ENCODE measurements at regions not wholly inside any gene's neighbourhood (a gene's known extent, or its start where the extent isn't known, plus 50 kb on each side); places are given as distances from the start of the nearest gene placed in this dataset.

GRCh38 chr6:14694308-14694707, 551.6 kb upstream of the JARID2 start:
- Histone ChIP-seq H3K4me1 (ENCODE audit: insufficient read depth, low read length) (peaks cover 4% of the 10 kb centered on the region; the same call in 1 of the 2 replicates), H3K9me3 (ENCODE audit: insufficient read depth, low read depth, low read length) (no peaks in the 10 kb centered on the region), H3K9ac (ENCODE audit: low read depth, low read length) (no peak overlapping the region), H3K36me3 (ENCODE audit: insufficient read depth, low read length) (no peaks in the 10 kb centered on the region), H3K27ac (ENCODE audit: low read depth, low read length) (no peak overlapping the region), H3K4me3 (ENCODE audit: low read length) (no peak overlapping the region), H3K27me3 (ENCODE audit: insufficient read depth, low read length) (no peaks in the 10 kb centered on the region)
- no CpG with 5 or more reads among the region's 1 CpG for WGBS

GRCh38 chr6:14695579-14695978, 550.3 kb upstream of the JARID2 start:
- Histone ChIP-seq H3K9me3 (ENCODE audit: insufficient read depth, low read depth, low read length) (no peaks in the 10 kb centered on the region; the same call in 1 of the 2 replicates), H3K27me3 (ENCODE audit: insufficient read depth, low read length) (no peaks in the 10 kb centered on the region), H3K36me3 (ENCODE audit: insufficient read depth, low read length) (no peaks in the 10 kb centered on the region), H3K9ac (ENCODE audit: low read depth, low read length) (no peak overlapping the region), H3K4me3 (ENCODE audit: low read length) (no peak overlapping the region), H3K4me1 (ENCODE audit: insufficient read depth, low read length) (peaks cover 4% of the 10 kb centered on the region; the same call in 1 of the 2 replicates), H3K27ac (ENCODE audit: low read depth, low read length) (no peak overlapping the region)
- 81% methylated on average over 6 of the region's 6 CpGs for WGBS

GRCh38 chr6:14696367-14696766, 549.5 kb upstream of the JARID2 start:
- 95% methylated on average over 4 of the region's 4 CpGs for WGBS
- H3K27me3 ChIP-seq (ENCODE audit: insufficient read depth, low read length) = no peaks in the 10 kb centered on the region
- H3K9me3 ChIP-seq (ENCODE audit: insufficient read depth, low read depth, low read length) = no peaks in the 10 kb centered on the region; the same call in 1 of the 2 replicates
- no peak overlapping the region for H3K27ac ChIP-seq (ENCODE audit: low read depth, low read length)
- no peaks in the 10 kb centered on the region for H3K36me3 ChIP-seq (ENCODE audit: insufficient read depth, low read length)
- no peak overlapping the region for H3K9ac ChIP-seq (ENCODE audit: low read depth, low read length)
- no peak overlapping the region for H3K4me3 ChIP-seq (ENCODE audit: low read length)
- H3K4me1 ChIP-seq (ENCODE audit: insufficient read depth, low read length) = peaks cover 4% of the 10 kb centered on the region; the same call in 1 of the 2 replicates

GRCh38 chr6:14697427-14697826, 548.4 kb upstream of the JARID2 start:
- no peak overlapping the region for H3K9ac ChIP-seq (ENCODE audit: low read depth, low read length)
- 100% methylated on average over 2 of the region's 2 CpGs for WGBS
- H3K36me3 ChIP-seq (ENCODE audit: insufficient read depth, low read length) = no peaks in the 10 kb centered on the region
- H3K4me3 ChIP-seq (ENCODE audit: low read length) = no peak overlapping the region
- H3K9me3 ChIP-seq (ENCODE audit: insufficient read depth, low read depth, low read length) = no peaks in the 10 kb centered on the region; the same call in 1 of the 2 replicates
- peaks cover 4% of the 10 kb centered on the region; the same call in 1 of the 2 replicates for H3K4me1 ChIP-seq (ENCODE audit: insufficient read depth, low read length)
- H3K27ac ChIP-seq (ENCODE audit: low read depth, low read length) = no peak overlapping the region
- H3K27me3 ChIP-seq (ENCODE audit: insufficient read depth, low read length) = no peaks in the 10 kb centered on the region

GRCh38 chr6:14699803-14700601, 545.9 kb upstream of the JARID2 start:
- Histone ChIP-seq H3K27ac (ENCODE audit: low read depth, low read length) (no peak overlapping the region), H3K9ac (ENCODE audit: low read depth, low read length) (no peak overlapping the region), H3K27me3 (ENCODE audit: insufficient read depth, low read length) (no peaks in the 10 kb centered on the region), H3K36me3 (ENCODE audit: insufficient read depth, low read length) (no peaks in the 10 kb centered on the region), H3K4me3 (ENCODE audit: low read length) (no peak overlapping the region), H3K9me3 (ENCODE audit: insufficient read depth, low read depth, low read length) (no peaks in the 10 kb centered on the region; the same call in 1 of the 2 replicates), H3K4me1 (ENCODE audit: insufficient read depth, low read length) (peaks cover 4% of the 10 kb centered on the region; the same call in 1 of the 2 replicates)
- WGBS = 92% methylated on average over 8 of the region's 8 CpGs

GRCh38 chr6:14701946-14702345, 543.9 kb upstream of the JARID2 start:
- H3K9ac ChIP-seq (ENCODE audit: low read depth, low read length) = no peak overlapping the region
- H3K9me3 ChIP-seq (ENCODE audit: insufficient read depth, low read depth, low read length) = no peaks in the 10 kb centered on the region; the same call in 1 of the 2 replicates
- WGBS = 88% methylated on average over 4 of the region's 4 CpGs
- no peak overlapping the region for H3K4me3 ChIP-seq (ENCODE audit: low read length)
- no peaks in the 10 kb centered on the region for H3K27me3 ChIP-seq (ENCODE audit: insufficient read depth, low read length)
- no peak overlapping the region for H3K27ac ChIP-seq (ENCODE audit: low read depth, low read length)
- no peaks in the 10 kb centered on the region for H3K4me1 ChIP-seq (ENCODE audit: insufficient read depth, low read length)
- no peaks in the 10 kb centered on the region for H3K36me3 ChIP-seq (ENCODE audit: insufficient read depth, low read length)

- Histone ChIP-seq H3K9me3 (ENCODE audit: insufficient read depth, low read depth, low read length) (no peaks in the 10 kb centered on the region; the same call in 1 of the 2 replicates), H3K4me3 (ENCODE audit: low read length) (no peak overlapping the region), H3K4me1 (ENCODE audit: insufficient read depth, low read length) (no peaks in the 10 kb centered on the region), H3K9ac (ENCODE audit: low read depth, low read length) (no peak overlapping the region), H3K27ac (ENCODE audit: low read depth, low read length) (no peak overlapping the region), H3K27me3 (ENCODE audit: insufficient read depth, low read length) (no peaks in the 10 kb centered on the region), H3K36me3 (ENCODE audit: insufficient read depth, low read length) (no peaks in the 10 kb centered on the region)
- WGBS = 91% methylated on average over 5 of the region's 5 CpGs
Measured at GRCh38 chr6:14702678-14703077, 543.2 kb upstream of the JARID2 start.

GRCh38 chr6:14703586-14703985, 542.3 kb upstream of the JARID2 start:
- WGBS = 95% methylated on average over 5 of the region's 5 CpGs
- H3K9ac ChIP-seq (ENCODE audit: low read depth, low read length) = no peak overlapping the region
- H3K36me3 ChIP-seq (ENCODE audit: insufficient read depth, low read length) = no peaks in the 10 kb centered on the region
- no peak overlapping the region for H3K27ac ChIP-seq (ENCODE audit: low read depth, low read length)
- no peaks in the 10 kb centered on the region; the same call in 1 of the 2 replicates for H3K9me3 ChIP-seq (ENCODE audit: insufficient read depth, low read depth, low read length)
- H3K4me1 ChIP-seq (ENCODE audit: insufficient read depth, low read length) = no peaks in the 10 kb centered on the region
- no peaks in the 10 kb centered on the region for H3K27me3 ChIP-seq (ENCODE audit: insufficient read depth, low read length)
- H3K4me3 ChIP-seq (ENCODE audit: low read length) = no peak overlapping the region

GRCh38 chr6:14704383-14705271, 541.2 kb upstream of the JARID2 start:
- Histone ChIP-seq H3K27me3 (ENCODE audit: insufficient read depth, low read length) (no peaks in the 10 kb centered on the region), H3K4me3 (ENCODE audit: low read length) (no peak overlapping the region), H3K9ac (ENCODE audit: low read depth, low read length) (no peak overlapping the region), H3K4me1 (ENCODE audit: insufficient read depth, low read length) (no peaks in the 10 kb centered on the region), H3K27ac (ENCODE audit: low read depth, low read length) (no peak overlapping the region), H3K36me3 (ENCODE audit: insufficient read depth, low read length) (no peaks in the 10 kb centered on the region), H3K9me3 (ENCODE audit: insufficient read depth, low read depth, low read length) (no peaks in the 10 kb centered on the region; the same call in 1 of the 2 replicates)
- 95% methylated on average over 10 of the region's 10 CpGs for WGBS

- Histone ChIP-seq H3K4me1 (ENCODE audit: insufficient read depth, low read length) (no peaks in the 10 kb centered on the region), H3K27me3 (ENCODE audit: insufficient read depth, low read length) (no peaks in the 10 kb centered on the region), H3K36me3 (ENCODE audit: insufficient read depth, low read length) (no peaks in the 10 kb centered on the region), H3K27ac (ENCODE audit: low read depth, low read length) (no peak overlapping the region), H3K4me3 (ENCODE audit: low read length) (no peak overlapping the region), H3K9ac (ENCODE audit: low read depth, low read length) (no peak overlapping the region), H3K9me3 (ENCODE audit: insufficient read depth, low read depth, low read length) (no peaks in the 10 kb centered on the region)
- 90% methylated on average over 3 of the region's 4 CpGs for WGBS
Measured at GRCh38 chr6:14705841-14706377, 540.0 kb upstream of the JARID2 start.
